HCT116 (cell line): ENCODE measurements at regions not wholly inside any gene's neighbourhood (a gene's known extent, or its start where the extent isn't known, plus 50 kb on each side); places are given as distances from the start of the nearest gene placed in this dataset.

Experiments
- ATAC-seq: fragments of 200-7000 bp; cut with Tn5 transposase; 2 replicates; pipeline ENCODE4 v1.9.1; 2020; ENCODE audit warnings: mild to moderate bottlenecking, moderate library complexity
- BruUV-seq: library from RNA; stranded (reverse); fragments of 400-500 nt; replicated peaks from 2 replicates; lab custom pipeline; 2021; lab: Mats Ljungman, UMichigan
- CTCF ChIA-PET: fragments of 300-600 bp; sonication (Branson Sonifier 250); formaldehyde crosslinking; loops from one replicate; lab custom pipeline; 2021; ENCODE audit warnings: antibody characterized with exemption; lab: Charles Lee
- POLR2A ChIA-PET: fragments of 300-600, 350-600 bp; sonication (Branson Sonifier 250); formaldehyde crosslinking; loops from one replicate; lab custom pipeline; 2021; ENCODE audit warnings: antibody characterized with exemption; lab: Charles Lee
- RAD21 ChIA-PET, 2 experiments: fragments of 300-600 bp; sonication (Branson Sonifier 250); formaldehyde crosslinking; loops; one replicate each; lab custom pipeline; 2023; ENCODE audit warnings: low total read pairs in 2 of 2; ENCODE audit not compliant: uncharacterized antibody in 2 of 2, unreplicated experiment in 2 of 2, low non-redundant PET in 1 of 2; lab: Charles Lee
- DNase-seq: peaks from one replicate; pipeline ENCODE4 v3.0.0-alpha.2; 2010; ENCODE audit warnings: low read depth, low spot score
- H2AFZ ChIP-seq: fragments of 200-600 bp; shearing (Covaris generic), sonication (generic); 2 replicates; pipeline ENCODE4 v1.6.1; 2017; ENCODE audit warnings: low read depth, mixed run types, mixed read lengths, antibody characterized with exemption, low read length; ENCODE audit not compliant: poor library complexity, severe bottlenecking
- H3K27ac ChIP-seq: 2 replicates; pipeline ENCODE4 v1.5.1; 2012; ENCODE audit warnings: low read depth, low read length
- H3K27me3 ChIP-seq: fragments of 200-600 bp; sonication (generic); 2 replicates; pipeline ENCODE4 v1.6.1; 2016; ENCODE audit warnings: mixed run types, low read length, mixed read lengths; ENCODE audit not compliant: insufficient read depth
- H3K36me3 ChIP-seq, 2 experiments: fragments of 200-500 bp in 1 of 2; fragments of 200-600 bp in 1 of 2; sonication (Bioruptor generic) in 1 of 2; sonication (generic) in 1 of 2; 2 replicates each; pipeline versions ENCODE4 v1.5.1 to v1.6.1; 2014 to 2016; ENCODE audit warnings: low read length in 2 of 2, inconsistent platforms in 1 of 2, mixed read lengths in 1 of 2, mixed run types in 1 of 2; ENCODE audit not compliant: insufficient read depth in 2 of 2, control insufficient read depth in 1 of 2
- H3K4me1 ChIP-seq, 2 experiments: fragments of 200-600 bp in 1 of 2; sonication (generic) in 1 of 2; 2 replicates each; pipeline versions ENCODE4 v1.5.1 to v1.6.1; 2012 to 2017; ENCODE audit warnings: low read length in 2 of 2, inconsistent platforms in 1 of 2, mild to moderate bottlenecking in 1 of 2, mixed read lengths in 1 of 2, mixed run types in 1 of 2, moderate library complexity in 1 of 2; ENCODE audit not compliant: insufficient read depth in 2 of 2, control insufficient read depth in 1 of 2
- H3K4me2 ChIP-seq: fragments of 200-600 bp; sonication (generic); 2 replicates; pipeline ENCODE4 v1.6.1; 2017; ENCODE audit warnings: mixed run types, low read length, mixed read lengths
- H3K4me3 ChIP-seq, 2 experiments: fragments of 200-600 bp in 1 of 2; sonication (generic) in 1 of 2; replicated peaks in 1 of 2; 2 replicates each; pipeline ENCODE4 v1.5.1; 2011 to 2016; ENCODE audit warnings: low read length in 2 of 2, control low read depth in 1 of 2, low read depth in 1 of 2, mild to moderate bottlenecking in 1 of 2, mixed read lengths in 1 of 2, mixed run types in 1 of 2
- H3K79me2 ChIP-seq: fragments of 200-600 bp; sonication (generic); 2 replicates; pipeline ENCODE4 v1.6.1; 2017; ENCODE audit warnings: mild to moderate bottlenecking, mixed run types, low read length, moderate library complexity, mixed read lengths; ENCODE audit not compliant: insufficient read depth
- H3K9ac ChIP-seq: fragments of 200-600 bp; sonication (generic); 2 replicates; pipeline ENCODE4 v1.6.1; 2016; ENCODE audit warnings: low read length, mixed read lengths
- H3K9me2 ChIP-seq: fragments of 200-600 bp; sonication (generic), shearing (Covaris generic); 2 replicates; pipeline ENCODE4 v1.6.1; 2017; ENCODE audit warnings: mixed run types, mild to moderate bottlenecking, moderate library complexity; ENCODE audit not compliant: insufficient read depth
- H3K9me3 ChIP-seq, 2 experiments: fragments of 200-500 bp in 1 of 2; fragments of 200-600 bp in 1 of 2; sonication (Bioruptor generic) in 1 of 2; sonication (generic) in 1 of 2; 2 replicates each; pipeline ENCODE4 v1.6.1; 2014 to 2017; ENCODE audit warnings: low read length in 2 of 2, mixed read lengths in 2 of 2, inconsistent platforms in 1 of 2, low read depth in 1 of 2, mild to moderate bottlenecking in 1 of 2, mixed run types in 1 of 2, moderate library complexity in 1 of 2; ENCODE audit not compliant: control insufficient read depth in 1 of 2, insufficient read depth in 1 of 2
- H4K20me1 ChIP-seq: fragments of 200-600 bp; sonication (generic), shearing (Covaris generic); 2 replicates; pipeline ENCODE4 v1.6.1; 2017; ENCODE audit warnings: mixed run types, mild to moderate bottlenecking, moderate library complexity; ENCODE audit not compliant: insufficient read depth
- CBX3 ChIP-seq: IDR thresholded peaks from 2 replicates; pipeline ENCODE4 v1.6.1; 2012; ENCODE audit warnings: low read depth
- CTCF ChIP-seq, 3 experiments: fragments of 200-600 bp in 1 of 3; sonication (generic) in 1 of 3; IDR thresholded peaks in 2 of 3; conservative IDR thresholded peaks in 1 of 3; 2 replicates each; pipeline ENCODE4 v1.5.1; 2012 to 2017; ENCODE audit warnings: low read depth in 2 of 3, low read length in 2 of 3, antibody characterized with exemption in 1 of 3, borderline replicate concordance in 1 of 3, control low read depth in 1 of 3, mild to moderate bottlenecking in 1 of 3, mixed read lengths in 1 of 3, mixed run types in 1 of 3, moderate library complexity in 1 of 3; ENCODE audit not compliant: insufficient read depth in 1 of 3
- EGR1 ChIP-seq: IDR thresholded peaks from 2 replicates; pipeline ENCODE4 v1.6.1; 2012; ENCODE audit warnings: low read depth
- ELF1 ChIP-seq: IDR thresholded peaks from 2 replicates; pipeline ENCODE4 v1.6.1; 2012; ENCODE audit warnings: low read depth, borderline replicate concordance
- EZH2phosphoT487 ChIP-seq: fragments of 200-600 bp; IDR thresholded peaks from 2 replicates; pipeline ENCODE4 v1.6.1; 2018; ENCODE audit warnings: antibody characterized with exemption, borderline replicate concordance
- FOSL1 ChIP-seq: IDR thresholded peaks from 2 replicates; pipeline ENCODE4 v1.6.1; 2012; ENCODE audit warnings: low read depth
- MAX ChIP-seq: IDR thresholded peaks from 2 replicates; pipeline ENCODE4 v1.6.1; 2012
- POLR2AphosphoS5 ChIP-seq: IDR thresholded peaks from 2 replicates; pipeline ENCODE4 v1.6.1; 2011; ENCODE audit warnings: mild to moderate bottlenecking, low read depth, low read length, moderate library complexity
- REST ChIP-seq: IDR thresholded peaks from 2 replicates; pipeline ENCODE4 v1.6.1; 2012; ENCODE audit warnings: low read depth
- SIN3A ChIP-seq: IDR thresholded peaks from 2 replicates; pipeline ENCODE4 v1.6.1; 2012; ENCODE audit warnings: low read depth
- SRF ChIP-seq: IDR thresholded peaks from 2 replicates; pipeline ENCODE4 v1.6.1; 2012; ENCODE audit warnings: low read depth
- TCF7L2 ChIP-seq: IDR thresholded peaks from 2 replicates; pipeline ENCODE4 v1.7.0; 2011; ENCODE audit warnings: borderline replicate concordance, inconsistent platforms; ENCODE audit not compliant: insufficient read depth, insufficient read length; ENCODE audit errors: extremely low read depth
- YY1 ChIP-seq: IDR thresholded peaks from 2 replicates; pipeline ENCODE4 v1.6.1; 2011; ENCODE audit warnings: low read length, low read depth, moderate library complexity, mild to moderate bottlenecking; ENCODE audit not compliant: insufficient replicate concordance; ENCODE audit errors: extremely low read depth
- ZBTB33 ChIP-seq: IDR thresholded peaks from 2 replicates; pipeline ENCODE4 v1.6.1; 2011; ENCODE audit warnings: mild to moderate bottlenecking, low read length, moderate library complexity; ENCODE audit not compliant: insufficient replicate concordance; ENCODE audit errors: extremely low read depth
- ZFX ChIP-seq: fragments of 450-650 bp; IDR thresholded peaks from 2 replicates; pipeline ENCODE4 v1.6.1; 2017
- ZNF274 ChIP-seq: fragments of 200-500 bp; sonication (Bioruptor generic); IDR thresholded peaks from 2 replicates; pipeline ENCODE4 v1.6.1; 2014; ENCODE audit warnings: mild to moderate bottlenecking, low read depth, low read length, inconsistent platforms
- intact Hi-C: fragments of 100-400 bp; cut with micrococcal nuclease; formaldehyde crosslinking; loops from 2 replicates; pipeline ENCODE4 v1.10.0; 2022

- intact Hi-C loops: no loop called here
- no TSS peak for BruUV-seq
- H3K9me2 ChIP-seq: no peaks in the 10 kb centered on the region
- no peaks in the 10 kb centered on the region for H3K36me3 ChIP-seq
- H3K4me3 ChIP-seq: no peak overlapping the region
- TF ChIP-seq ZNF274 (no peak), ZFX (no peak), CTCF (IDR thresholded peaks at IDR 0.05 in 2 of 3, conservative IDR thresholded peaks at IDR 0.05 in 1 of 3; ENCODE audit: borderline replicate concordance in 1 of 3, insufficient read depth in 1 of 3, low read depth in 2 of 3, low read length in 2 of 3) (no peak), TCF7L2 (no peak), ELF1 (no peak), SIN3A (no peak), FOSL1 (no peak), ZBTB33 (no peak), MAX (no peak), YY1 (no peak), CBX3 (no peak), POLR2AphosphoS5 (no peak), SRF (no peak), EGR1 (no peak), REST (no peak), EZH2phosphoT487 (no peak)
- H3K27ac ChIP-seq: no peak overlapping the region
- ATAC-seq: no peak
- no peak overlapping the region for H2AFZ ChIP-seq
- no peaks in the 10 kb centered on the region for H3K27me3 ChIP-seq
- no peaks in the 10 kb centered on the region for H3K9me3 ChIP-seq
- DNase-seq: no peak
- ChIA-PET POLR2A (no interaction called here), CTCF (no interaction called here), RAD21 (no interaction called here)
- no peaks in the 10 kb centered on the region for H4K20me1 ChIP-seq
- no peak overlapping the region for H3K4me2 ChIP-seq
- no peak overlapping the region for H3K9ac ChIP-seq
- peaks cover 0 to 2% of the 10 kb centered on the region in 2 experiments; a peak in 1 of 4 replicates for H3K4me1 ChIP-seq
- no peaks in the 10 kb centered on the region for H3K79me2 ChIP-seq
Measured at GRCh38 chr2:190771726-190772125, 108.9 kb upstream of the GLS start.
